Thymus (tissue), 11 donors: ENCODE measurements at regions not wholly inside any gene's neighbourhood (a gene's known extent, or its start where the extent isn't known, plus 50 kb on each side); places are given as distances from the start of the nearest gene placed in this dataset.

Experiments
- DNase-seq, 9 donors: peaks; one replicate each; pipeline ENCODE4 v3.0.0-alpha.2; 2013; ENCODE audit warnings: low spot score in 9 of 9, low read depth in 6 of 9, missing footprints in 1 of 9
- H3K27ac ChIP-seq, 2 donors: one replicate each; pipeline ENCODE4 v1.5.1; 2013; ENCODE audit warnings: control low read depth in 1 of 2, low read depth in 1 of 2, low read length in 1 of 2, mild to moderate bottlenecking in 1 of 2, moderate library complexity in 1 of 2
- H3K27me3 ChIP-seq, 2 donors: one replicate each; pipeline ENCODE4 v1.5.1; 2013; ENCODE audit warnings: low read length in 1 of 2; ENCODE audit not compliant: control insufficient read depth in 2 of 2, insufficient read depth in 1 of 2
- H3K36me3 ChIP-seq, 2 donors: one replicate each; pipeline ENCODE4 v1.5.1; 2013; ENCODE audit warnings: low read length in 1 of 2, mild to moderate bottlenecking in 1 of 2, moderate library complexity in 1 of 2; ENCODE audit not compliant: control insufficient read depth in 2 of 2, insufficient read depth in 2 of 2
- H3K4me1 ChIP-seq, 2 donors: one replicate each; pipeline ENCODE4 v1.5.1; 2013; ENCODE audit warnings: low read length in 2 of 2; ENCODE audit not compliant: control insufficient read depth in 2 of 2, insufficient read depth in 2 of 2
- H3K4me3 ChIP-seq, 2 donors: one replicate each; pipeline ENCODE4 v1.5.1; 2013; ENCODE audit warnings: low read length in 2 of 2, control low read depth in 1 of 2, mild to moderate bottlenecking in 1 of 2
- H3K9me3 ChIP-seq, 2 donors: one replicate each; pipeline ENCODE4 v1.5.1; 2013; ENCODE audit warnings: low read length in 1 of 2, mild to moderate bottlenecking in 1 of 2; ENCODE audit not compliant: control insufficient read depth in 2 of 2, insufficient read depth in 1 of 2
- WGBS: extraction: QIAGEN DNeasy Blood & Tissue Kit; methylation state at CpG from one replicate; pipeline ENCODE4 v1.1.7; 2013; 5-methylcytosine and 5-hydroxymethylcytosine counted together
- donor health status: healthy.

DNA sequence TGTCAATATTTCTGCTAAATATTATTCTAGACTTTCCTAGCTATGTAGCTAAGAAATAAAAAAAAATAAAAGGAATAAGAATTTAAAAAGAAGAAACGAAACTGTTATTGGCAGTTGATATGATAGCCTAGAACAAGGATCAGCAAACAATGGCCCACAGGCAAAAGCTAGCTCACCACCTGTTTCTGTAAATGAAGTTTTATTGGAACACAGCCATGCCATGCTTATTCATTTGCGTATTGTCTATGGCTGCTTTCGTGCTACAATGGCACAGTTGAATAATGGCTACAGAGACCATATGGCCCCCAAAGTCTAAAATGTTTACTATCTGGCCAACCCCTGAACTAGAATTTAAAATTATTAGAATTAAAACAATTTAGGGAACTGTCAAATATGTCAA is 952.6 kb upstream of the MAP3K7 start:
- Histone ChIP-seq H3K36me3 (no peaks in the 10 kb centered on the region), H3K27ac (no peak overlapping the region), H3K4me3 (no peak overlapping the region), H3K4me1 (no peaks in the 10 kb centered on the region), H3K9me3 (no peaks in the 10 kb centered on the region), H3K27me3 (no peaks in the 10 kb centered on the region)
- no peak for DNase-seq
- 78% methylated on average over 3 of the region's 3 CpGs for WGBS

- DNase-seq, result no peak
- WGBS, result 72% methylated on average over 4 of the region's 4 CpGs
- Histone ChIP-seq H3K27ac (no peak overlapping the region), H3K4me3 (no peak overlapping the region), H3K27me3 (no peaks in the 10 kb centered on the region), H3K36me3 (no peaks in the 10 kb centered on the region), H3K9me3 (no peaks in the 10 kb centered on the region), H3K4me1 (no peaks in the 10 kb centered on the region)
These were observed 951.8 kb upstream of the MAP3K7 start for GRCh38 chr6:91538622-91539021.

DNA sequence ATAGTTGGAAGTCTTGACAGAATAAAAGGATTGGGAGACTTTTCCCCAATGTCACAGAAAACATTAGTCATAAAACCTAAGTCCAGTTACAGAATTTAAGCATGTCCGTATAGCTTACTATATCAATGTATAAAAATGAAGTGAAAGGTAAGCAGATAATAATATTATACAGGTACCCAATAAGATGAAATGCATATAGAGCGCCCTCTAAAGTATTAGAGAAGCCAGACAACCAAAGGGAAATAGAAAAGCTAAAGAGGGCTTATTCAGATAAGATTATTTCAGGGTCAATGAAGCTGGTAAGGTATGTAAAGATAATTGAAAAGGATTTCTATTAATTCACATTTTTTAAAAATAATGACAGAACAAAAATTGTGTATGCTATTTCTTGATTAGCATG is 947.7 kb upstream of the MAP3K7 start:
- Histone ChIP-seq H3K27me3 (no peaks in the 10 kb centered on the region), H3K27ac (no peak overlapping the region), H3K4me1 (no peaks in the 10 kb centered on the region), H3K4me3 (no peak overlapping the region), H3K9me3 (no peaks in the 10 kb centered on the region), H3K36me3 (no peaks in the 10 kb centered on the region)
- 77% methylated on average over 2 of the region's 2 CpGs for WGBS
- no peak for DNase-seq

DNA sequence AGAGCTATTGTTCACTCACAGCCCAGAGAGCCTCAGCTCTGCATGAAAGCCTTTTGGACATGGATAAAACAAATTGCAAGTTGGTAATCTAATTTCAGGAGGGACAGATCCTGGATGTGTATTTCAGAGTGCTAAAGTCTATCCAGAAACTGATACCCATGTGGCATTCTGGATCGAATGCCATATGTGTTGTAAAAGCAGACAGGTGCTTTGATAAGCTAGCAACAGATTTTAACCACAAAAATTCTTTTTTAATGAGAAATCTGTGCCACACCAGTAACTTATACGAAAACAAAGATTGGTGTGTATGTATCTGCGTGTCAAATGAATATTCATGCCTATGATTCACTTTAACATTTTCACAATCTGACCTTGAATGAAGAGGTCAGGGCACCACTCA is 936.6 kb upstream of the MAP3K7 start:
- H3K4me3 ChIP-seq, result no peak overlapping the region
- H3K4me1 ChIP-seq, result no peaks in the 10 kb centered on the region
- no peaks in the 10 kb centered on the region for H3K27me3 ChIP-seq
- H3K9me3 ChIP-seq, result no peaks in the 10 kb centered on the region
- 89% methylated on average over 3 of the region's 3 CpGs for WGBS
- no peaks in the 10 kb centered on the region for H3K36me3 ChIP-seq
- no peak for DNase-seq
- H3K27ac ChIP-seq, result no peak overlapping the region

DNA sequence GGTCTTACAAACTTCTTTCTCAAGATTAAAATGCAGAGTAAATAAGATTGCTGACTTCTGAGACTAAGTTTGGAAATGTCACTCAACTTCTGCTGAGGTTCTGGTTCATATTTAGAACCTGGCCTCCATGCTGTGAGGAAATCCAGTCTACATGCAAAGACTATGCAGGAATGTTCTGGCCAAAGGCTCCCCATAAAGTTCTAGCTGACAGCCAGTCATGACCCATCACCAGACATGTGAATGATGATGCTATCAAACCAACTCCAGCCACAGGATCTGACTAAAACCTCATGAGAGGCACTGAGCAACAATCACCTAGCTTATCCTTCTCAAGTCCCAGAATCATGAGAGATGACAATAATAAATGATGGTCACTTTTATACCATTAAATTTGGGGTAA is 935.1 kb upstream of the MAP3K7 start:
- Histone ChIP-seq H3K27me3 (no peaks in the 10 kb centered on the region), H3K36me3 (no peaks in the 10 kb centered on the region), H3K4me1 (no peaks in the 10 kb centered on the region), H3K9me3 (no peaks in the 10 kb centered on the region), H3K27ac (no peak overlapping the region), H3K4me3 (no peak overlapping the region)
- DNase-seq, result no peak

DNA sequence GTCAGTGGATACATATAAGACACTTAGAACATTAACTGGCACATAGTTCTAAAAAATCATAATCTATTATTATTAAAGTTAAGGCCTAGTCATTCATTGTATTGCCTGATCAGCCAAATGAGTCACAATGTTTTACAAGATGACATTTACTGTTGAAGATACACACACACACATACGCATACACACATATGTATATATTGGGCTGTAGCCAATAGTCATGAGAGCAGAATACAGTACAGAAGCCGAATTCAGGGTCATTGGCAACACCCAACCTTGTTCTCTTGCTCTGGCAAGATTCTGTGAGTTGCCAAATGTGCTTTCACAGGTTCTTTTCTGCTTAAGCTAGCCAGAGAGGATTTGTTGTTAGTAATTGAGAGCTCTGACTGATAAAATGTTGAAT is 922.8 kb upstream of the MAP3K7 start:
- WGBS, result 86% methylated on average over 2 of the region's 2 CpGs

DNA sequence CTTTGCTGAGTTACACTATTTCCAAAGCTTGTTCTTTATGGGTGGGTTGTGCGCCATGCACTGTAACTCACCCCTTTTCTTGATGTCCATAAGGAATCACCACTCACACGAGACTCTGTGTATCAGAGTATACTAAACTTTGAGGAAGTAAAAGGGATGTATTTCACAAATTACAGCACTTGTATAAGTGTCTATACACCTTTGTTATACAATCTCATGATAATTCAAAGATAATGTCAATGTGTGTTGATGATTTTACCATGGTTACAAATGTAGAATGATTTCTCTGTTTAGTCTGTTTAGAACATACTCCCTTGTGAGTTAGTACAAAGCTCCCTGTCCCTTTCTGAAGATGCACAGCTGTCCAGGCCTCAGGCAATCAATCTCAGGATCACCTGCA is 922.2 kb upstream of the MAP3K7 start:
- Histone ChIP-seq H3K27me3 (no peaks in the 10 kb centered on the region), H3K27ac (no peak overlapping the region)
- 91% methylated on average over 2 of the region's 2 CpGs for WGBS

More for the DNA sequence above, 922.8 kb upstream of the MAP3K7 start:
- Histone ChIP-seq H3K9me3 (no peaks in the 10 kb centered on the region), H3K4me1 (no peaks in the 10 kb centered on the region), H3K27me3 (no peaks in the 10 kb centered on the region), H3K36me3 (no peaks in the 10 kb centered on the region), H3K4me3 (no peak overlapping the region), H3K27ac (no peak overlapping the region)
- DNase-seq, result no peak

GRCh38 chr6:91506509-91506908 is 919.6 kb upstream of the MAP3K7 start:
- no peak overlapping the region for H3K27ac ChIP-seq
- WGBS, result 84% methylated on average over 5 of the region's 5 CpGs
- H3K9me3 ChIP-seq, result no peaks in the 10 kb centered on the region
- H3K4me1 ChIP-seq, result no peaks in the 10 kb centered on the region
- no peaks in the 10 kb centered on the region for H3K36me3 ChIP-seq
- H3K4me3 ChIP-seq, result no peak overlapping the region
- DNase-seq, result no peak
- H3K27me3 ChIP-seq, result no peaks in the 10 kb centered on the region

More for the DNA sequence above, 922.2 kb upstream of the MAP3K7 start:
- no peak overlapping the region for H3K4me3 ChIP-seq
- DNase-seq, result no peak
- H3K9me3 ChIP-seq, result no peaks in the 10 kb centered on the region
- H3K4me1 ChIP-seq, result no peaks in the 10 kb centered on the region
- H3K36me3 ChIP-seq, result no peaks in the 10 kb centered on the region

DNA sequence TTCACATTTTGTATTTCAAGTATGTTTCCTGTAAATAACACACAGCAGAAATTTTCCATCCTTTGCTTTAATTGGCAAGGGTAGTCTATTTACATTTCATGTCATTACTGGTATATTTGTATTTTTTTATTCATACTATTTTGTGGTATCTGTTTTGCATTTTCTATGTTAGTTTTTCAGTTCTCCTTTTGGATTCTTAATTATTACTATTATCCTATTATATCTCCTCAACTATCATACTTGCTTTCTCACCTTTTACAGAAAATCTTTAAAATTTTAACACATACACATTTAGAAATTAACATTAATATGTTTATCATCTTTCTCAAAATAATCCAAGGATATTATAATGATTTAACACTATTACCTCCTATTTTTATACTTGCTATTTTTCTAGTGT is 918.3 kb upstream of the MAP3K7 start:
- no peak for DNase-seq
- no peaks in the 10 kb centered on the region for H3K36me3 ChIP-seq
- no peaks in the 10 kb centered on the region for H3K27me3 ChIP-seq
- no peaks in the 10 kb centered on the region for H3K4me1 ChIP-seq
- H3K27ac ChIP-seq, result no peak overlapping the region
- H3K4me3 ChIP-seq, result no peak overlapping the region
- H3K9me3 ChIP-seq, result no peaks in the 10 kb centered on the region

DNA sequence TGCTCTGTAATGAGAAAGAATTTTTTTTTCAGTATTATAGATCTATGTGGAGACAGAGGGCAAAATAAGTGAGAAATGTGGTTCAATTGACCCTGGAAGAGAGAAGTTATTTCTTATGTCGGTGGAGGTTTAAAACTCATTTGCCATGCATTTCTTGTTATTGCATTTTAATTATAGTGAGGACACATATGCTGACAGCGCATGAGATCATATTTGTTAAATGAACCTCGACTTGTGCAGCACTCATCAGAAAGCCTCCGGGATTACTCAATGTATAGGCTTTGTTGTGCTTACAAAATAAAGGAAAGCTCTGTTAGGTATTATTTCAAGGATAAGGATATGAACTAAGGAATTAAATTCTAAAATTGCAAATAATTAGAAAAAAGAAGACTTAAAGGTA is 915.1 kb upstream of the MAP3K7 start:
- H3K36me3 ChIP-seq, result no peaks in the 10 kb centered on the region
- WGBS, result 94% methylated on average over 4 of the region's 4 CpGs
- no peak for DNase-seq
- no peak overlapping the region for H3K27ac ChIP-seq
- H3K27me3 ChIP-seq, result no peaks in the 10 kb centered on the region
- no peaks in the 10 kb centered on the region for H3K4me1 ChIP-seq
- no peak overlapping the region for H3K4me3 ChIP-seq
- H3K9me3 ChIP-seq, result no peaks in the 10 kb centered on the region
